ENCODE measurements at regions not wholly inside any gene's neighbourhood (a gene's known extent, or its start where the extent isn't known, plus 50 kb on each side); places are given as distances from the start of the nearest gene placed in this dataset.

- no peak for TF ChIP-seq FOXP2 (optimal IDR thresholded peaks at IDR 0.05; ENCODE audit: borderline replicate concordance, extremely low read depth, extremely low read length, insufficient read depth)
- no peak for TF ChIP-seq SIN3A (IDR thresholded peaks at IDR 0.05; ENCODE audit: borderline replicate concordance, insufficient read depth, low read length)
- TF ChIP-seq TAF1 (IDR thresholded peaks at IDR 0.05; ENCODE audit: borderline replicate concordance, insufficient read depth, low read length): no peak
- no peak for TF ChIP-seq POLR2AphosphoS5 (IDR thresholded peaks at IDR 0.05; ENCODE audit: low read depth, low read length)
Observed at GRCh38 chr2:6674381-6674780, 191.3 kb downstream of the CMPK2 start.

- no peak for TF ChIP-seq TAF1 (IDR thresholded peaks at IDR 0.05; ENCODE audit: borderline replicate concordance, insufficient read depth, low read length)
- no peak for TF ChIP-seq REST (IDR thresholded peaks at IDR 0.05; ENCODE audit: insufficient read depth in 1 of 2, low read depth in 2 of 2, low read length in 2 of 2)
Observed at GRCh38 chr2:6675791-6676190, 189.9 kb downstream of the CMPK2 start.

GRCh38 chr2:6676241-6676640 lies 189.5 kb downstream of the CMPK2 start:
- no peak for TF ChIP-seq FOXP2 (optimal IDR thresholded peaks at IDR 0.05; ENCODE audit: borderline replicate concordance, extremely low read depth, extremely low read length, insufficient read depth)
- no peak for TF ChIP-seq POLR2AphosphoS5 (IDR thresholded peaks at IDR 0.05; ENCODE audit: low read depth, low read length)
- TF ChIP-seq REST (IDR thresholded peaks at IDR 0.05; ENCODE audit: insufficient read depth in 1 of 2, low read depth in 2 of 2, low read length in 2 of 2): no peak
- no peak for TF ChIP-seq TAF1 (IDR thresholded peaks at IDR 0.05; ENCODE audit: borderline replicate concordance, insufficient read depth, low read length)
- TF ChIP-seq SIN3A (IDR thresholded peaks at IDR 0.05; ENCODE audit: borderline replicate concordance, insufficient read depth, low read length): no peak

- TF ChIP-seq TAF1 (IDR thresholded peaks at IDR 0.05; ENCODE audit: borderline replicate concordance, insufficient read depth, low read length) (no peak), POLR2AphosphoS5 (IDR thresholded peaks at IDR 0.05; ENCODE audit: low read depth, low read length) (no peak), SIN3A (IDR thresholded peaks at IDR 0.05; ENCODE audit: borderline replicate concordance, insufficient read depth, low read length) (no peak), FOXP2 (optimal IDR thresholded peaks at IDR 0.05; ENCODE audit: borderline replicate concordance, extremely low read depth, extremely low read length, insufficient read depth) (no peak), REST (IDR thresholded peaks at IDR 0.05; ENCODE audit: insufficient read depth in 1 of 2, low read depth in 2 of 2, low read length in 2 of 2) (no peak)
Observed at GRCh38 chr2:6676776-6677175, 188.9 kb downstream of the CMPK2 start.

- TF ChIP-seq REST (IDR thresholded peaks at IDR 0.05; ENCODE audit: insufficient read depth in 1 of 2, low read depth in 2 of 2, low read length in 2 of 2) (no peak), FOXP2 (optimal IDR thresholded peaks at IDR 0.05; ENCODE audit: borderline replicate concordance, extremely low read depth, extremely low read length, insufficient read depth) (no peak), SIN3A (IDR thresholded peaks at IDR 0.05; ENCODE audit: borderline replicate concordance, insufficient read depth, low read length) (no peak), POLR2AphosphoS5 (IDR thresholded peaks at IDR 0.05; ENCODE audit: low read depth, low read length) (no peak), TAF1 (IDR thresholded peaks at IDR 0.05; ENCODE audit: borderline replicate concordance, insufficient read depth, low read length) (no peak)
Observed at GRCh38 chr2:6679471-6679870, 186.2 kb downstream of the CMPK2 start.

All from PFSK-1 (cell line).